ENCODE measurements at regions not wholly inside any gene's neighbourhood (a gene's known extent, or its start where the extent isn't known, plus 50 kb on each side); places are given as distances from the start of the nearest gene placed in this dataset.

- H4K8ac ChIP-seq (ENCODE audit: low read depth in 2 of 2, low read length in 2 of 2) = no peak overlapping the region
- in situ Hi-C loops (cut with MboI; ENCODE audit: low sequenced_read_pairs) (no loop called here), dilution Hi-C loops (cut with HindIII; ENCODE audit: low sequenced_read_pairs, unreplicated experiment) (no loop called here), intact Hi-C loops (cut with micrococcal nuclease) (no loop called here)
- no peak overlapping the region for H2BK120ac ChIP-seq (ENCODE audit: low read depth, low read length)
- H2AK5ac ChIP-seq (ENCODE audit: low read depth, low read length) = no peak overlapping the region
- H3K4me1 ChIP-seq (ENCODE audit: control insufficient read depth, insufficient read depth, low read length) = no peaks in the 10 kb centered on the region
- H3K79me1 ChIP-seq (ENCODE audit: low read depth in 1 of 2, low read length in 2 of 2) = no peaks in the 10 kb centered on the region
- no peak overlapping the region for H3K14ac ChIP-seq (replicated peaks; ENCODE audit: low read depth, low read length)
- H3K4ac ChIP-seq (ENCODE audit: low read depth, low read length) = no peak overlapping the region
- 0 out of 2 replicates have a peak, but pooled peaks cover 2% of the 10 kb centered on the region for H3K9me3 ChIP-seq (ENCODE audit: control insufficient read depth, insufficient read depth, low read length)
- TF ChIP-seq POLR2A (IDR thresholded peaks at IDR 0.05; ENCODE audit: low read depth, low read length) (no peak), CHD1 (IDR thresholded peaks at IDR 0.05; ENCODE audit: low read depth, low read length) (no peak), FOS (IDR thresholded peaks at IDR 0.05; ENCODE audit: low read depth, low read length) (no peak), CTCF (conservative IDR thresholded peaks at IDR 0.05; ENCODE audit: low read depth, low read length) (no peak), BHLHE40 (IDR thresholded peaks at IDR 0.05; ENCODE audit: low read depth, low read length) (no peak), CEBPB (IDR thresholded peaks at IDR 0.05; ENCODE audit: low read depth, low read length) (no peak), RCOR1 (IDR thresholded peaks at IDR 0.05; ENCODE audit: insufficient replicate concordance, low read length) (no peak), RAD21 (IDR thresholded peaks at IDR 0.05; ENCODE audit: low read length) (no peak), NFE2L2 (IDR thresholded peaks at IDR 0.05; ENCODE audit: low read depth, low read length) (no peak), ELK1 (IDR thresholded peaks at IDR 0.05; ENCODE audit: borderline replicate concordance, low read depth, low read length) (no peak), MXI1 (IDR thresholded peaks at IDR 0.05; ENCODE audit: borderline replicate concordance, low read depth, low read length) (no peak), MAZ (IDR thresholded peaks at IDR 0.05; ENCODE audit: borderline replicate concordance, low read depth, low read length) (no peak), MAFK (IDR thresholded peaks at IDR 0.05; ENCODE audit: low read depth, low read length) (no peak), USF2 (IDR thresholded peaks at IDR 0.05; ENCODE audit: low read depth, low read length) (no peak), SMC3 (IDR thresholded peaks at IDR 0.05; ENCODE audit: low read depth, low read length) (no peak), RFX5 (IDR thresholded peaks at IDR 0.05; ENCODE audit: low read depth, low read length) (no peak)
- H3K36me3 ChIP-seq (ENCODE audit: control insufficient read depth, insufficient read depth, low read length) = no peaks in the 10 kb centered on the region
- BruUV-seq (replicated peaks) = no TSS peak
- H3K23ac ChIP-seq (ENCODE audit: low read depth, low read length) = no peak overlapping the region
- no peak overlapping the region for H3K4me3 ChIP-seq (ENCODE audit: insufficient read depth, low read depth, low read length)
- H2AK9ac ChIP-seq (replicated peaks; ENCODE audit: low read depth, low read length, poor library complexity) = no peak overlapping the region
- H2BK5ac ChIP-seq (ENCODE audit: low read depth, low read length, poor library complexity, severe bottlenecking) = no peak overlapping the region
- no peak overlapping the region for H3K27ac ChIP-seq (ENCODE audit: insufficient read depth, low read length)
- H3K27me3 ChIP-seq (ENCODE audit: control insufficient read depth, insufficient read depth, low read length) = no peaks in the 10 kb centered on the region
- H3K18ac ChIP-seq (ENCODE audit: low read depth, low read length) = no peak overlapping the region
- H2BK15ac ChIP-seq (ENCODE audit: low read depth, low read length) = no peak overlapping the region
- no peaks in the 10 kb centered on the region for H4K20me1 ChIP-seq (ENCODE audit: insufficient read depth, low read length)
- H3K56ac ChIP-seq (ENCODE audit: extremely low read depth, insufficient read depth, low read length) = no peak overlapping the region
- no peak overlapping the region for H2AFZ ChIP-seq (replicated peaks; ENCODE audit: low read length, poor library complexity)
- H4K91ac ChIP-seq (ENCODE audit: insufficient read depth, low read depth, low read length) = no peak overlapping the region
- DNase-seq (no peak), ATAC-seq (ENCODE audit: low read depth) (no peak)
- no peak overlapping the region for H2BK20ac ChIP-seq (ENCODE audit: low read depth, low read length)
- WGBS, 2 experiments (ENCODE audit: extremely low coverage in 2 of 2, insufficient read length in 1 of 2) = 100% methylated on average over 1 of the region's 3 CpGs; no CpG with 5 or more reads in 1 of the 2 experiments
- ChIA-PET POLR2A (ENCODE audit: unreplicated experiment) (no interaction called here), CTCF (no interaction called here)
- H4K5ac ChIP-seq (ENCODE audit: low read depth, low read length) = no peak overlapping the region
- no peak overlapping the region for H3K9ac ChIP-seq (ENCODE audit: low read depth, low read length)
- no peak overlapping the region for H3K4me2 ChIP-seq (ENCODE audit: low read depth, low read length)
- H3K9me1 ChIP-seq (ENCODE audit: insufficient read depth, low read length) = no peaks in the 10 kb centered on the region
These were observed 1030.9 kb upstream of the CELF2 start for GRCh38 chr10:9986786-9987185.

All from IMR-90 (cell line).